NCI-H1436 treated with DMSO at 0.1 percent for 48 hours (cell line): ENCODE measurements at regions not wholly inside any gene's neighbourhood (a gene's known extent, or its start where the extent isn't known, plus 50 kb on each side); places are given as distances from the start of the nearest gene placed in this dataset.

ENCODE experiments used
- DNase-seq: peaks from one replicate; lab custom pipeline; 2025; lab: John Stamatoyannopoulos, UW

DNA sequence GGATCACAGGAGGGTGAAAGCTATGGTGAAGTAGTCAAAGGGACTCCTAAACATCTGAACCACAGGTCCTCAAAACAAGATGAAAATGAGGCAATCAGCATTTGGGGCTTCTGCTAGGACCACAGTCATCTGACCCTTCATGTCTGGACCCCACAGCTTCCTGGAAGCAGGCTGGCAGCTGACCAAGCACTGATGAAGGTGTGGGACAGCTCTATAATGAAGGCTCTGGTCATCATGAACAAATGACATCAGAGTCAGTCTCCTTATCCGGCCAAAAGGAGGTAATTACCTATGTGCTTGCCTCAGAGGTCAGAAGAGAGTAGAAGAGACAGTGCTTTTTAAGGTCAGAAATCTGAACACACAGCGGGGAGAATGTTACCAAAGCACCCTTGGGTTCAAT is 101.2 kb upstream of the GNAO1 start:
- DNase-seq: no peak

- no peak for DNase-seq
Observed at GRCh38 chr16:56087626-56088025, 103.7 kb upstream of the GNAO1 start.

GRCh38 chr16:56081371-56081770 is 109.9 kb upstream of the GNAO1 start:
- no peak for DNase-seq

- no peak for DNase-seq
Observed at GRCh38 chr16:56075732-56076388, 115.4 kb upstream of the GNAO1 start.

- DNase-seq: no peak
Observed at GRCh38 chr16:56073508-56073907, 117.8 kb upstream of the GNAO1 start.

- no peak for DNase-seq
Observed at GRCh38 chr16:56072096-56072495, 119.2 kb upstream of the GNAO1 start.

DNA sequence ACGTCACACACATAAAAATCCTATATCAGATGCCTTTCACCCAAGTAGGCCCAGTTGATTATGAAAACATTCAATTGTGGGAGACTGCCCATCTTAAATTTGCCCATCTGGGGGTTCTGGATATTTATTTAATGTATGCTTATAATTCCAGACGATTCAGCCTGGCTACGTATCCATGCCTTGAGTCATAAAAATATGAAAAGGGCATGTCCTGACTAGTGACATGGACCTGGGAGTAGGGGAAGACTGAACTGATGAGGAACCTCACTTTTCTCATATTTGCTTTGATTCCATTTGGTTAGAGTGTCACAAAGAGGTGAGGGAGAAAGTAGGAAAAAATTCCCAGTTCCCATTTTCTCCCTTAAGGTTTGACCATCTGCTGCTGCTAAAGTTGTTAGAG is 122.5 kb upstream of the GNAO1 start:
- DNase-seq: no peak

- no peak for DNase-seq
Observed at GRCh38 chr16:56068314-56068713, 123.0 kb upstream of the GNAO1 start.

DNA sequence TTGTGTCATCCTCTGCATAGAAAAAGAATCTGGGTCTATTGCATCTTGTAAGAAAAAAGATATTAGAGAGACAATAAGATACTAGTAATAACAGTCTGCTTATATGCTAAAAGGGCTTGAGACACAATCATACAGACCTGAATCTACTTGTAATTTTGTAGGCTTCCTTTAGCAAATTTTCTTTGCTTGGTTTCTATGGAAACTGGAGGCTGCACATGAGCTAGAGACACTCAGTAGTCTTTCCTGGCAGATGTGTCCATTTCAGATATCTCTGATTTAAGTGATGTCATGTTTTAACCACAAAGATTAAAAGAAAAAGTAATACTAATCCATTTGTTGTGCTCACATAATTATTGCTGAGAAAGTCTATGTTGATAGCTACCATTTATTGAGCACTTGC is 123.9 kb upstream of the GNAO1 start:
- DNase-seq: no peak

DNA sequence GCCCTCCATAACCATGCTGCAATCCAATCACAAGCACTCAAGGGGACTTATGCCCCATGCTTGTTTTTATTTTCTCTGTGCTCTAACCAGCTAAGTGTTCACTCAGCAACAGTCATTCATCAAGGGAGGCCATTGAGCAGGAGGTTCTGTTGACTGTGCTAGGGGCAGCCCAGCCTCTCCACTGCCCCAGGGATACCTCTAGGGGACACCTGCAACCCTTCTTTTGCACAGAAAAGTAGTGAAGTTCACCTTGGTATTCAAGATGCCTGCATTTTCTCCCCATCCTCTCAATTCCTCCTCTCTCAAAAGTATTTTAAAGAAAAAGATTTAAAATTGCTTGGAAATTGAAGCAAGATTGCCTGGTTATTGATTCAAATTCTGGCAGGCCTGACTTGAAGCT is 124.7 kb upstream of the GNAO1 start:
- no peak for DNase-seq

DNA sequence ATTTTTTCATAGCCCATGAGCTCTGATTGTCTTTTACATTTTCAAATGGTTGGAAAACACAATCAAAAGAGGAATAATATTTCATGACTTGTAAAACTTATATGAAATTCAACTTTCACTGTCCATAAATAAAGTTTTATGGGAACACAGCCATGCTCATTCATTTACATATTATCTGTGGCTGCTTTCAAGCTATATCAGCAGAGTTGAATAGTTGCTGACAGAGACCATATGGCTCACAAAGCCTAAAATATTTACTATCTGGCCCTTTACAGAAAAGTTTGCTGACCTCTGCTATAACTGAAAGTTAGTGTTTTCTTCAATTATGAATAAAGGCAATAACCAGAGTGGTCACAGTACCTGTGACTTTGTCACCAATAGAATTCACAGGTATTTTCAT is 128.2 kb upstream of the GNAO1 start:
- no peak for DNase-seq

GRCh38 chr16:56057151-56057550 is 134.1 kb upstream of the GNAO1 start:
- DNase-seq: no peak

- DNase-seq: no peak
Observed at GRCh38 chr16:56050916-56051315, 140.4 kb upstream of the GNAO1 start.

- DNase-seq: no peak
Observed at GRCh38 chr16:56048425-56049105, 142.7 kb upstream of the GNAO1 start.

- DNase-seq: no peak
Observed at GRCh38 chr16:56047307-56048234, 143.7 kb upstream of the GNAO1 start.

GRCh38 chr16:56042416-56042815 is 148.9 kb upstream of the GNAO1 start:
- DNase-seq: no peak

DNA sequence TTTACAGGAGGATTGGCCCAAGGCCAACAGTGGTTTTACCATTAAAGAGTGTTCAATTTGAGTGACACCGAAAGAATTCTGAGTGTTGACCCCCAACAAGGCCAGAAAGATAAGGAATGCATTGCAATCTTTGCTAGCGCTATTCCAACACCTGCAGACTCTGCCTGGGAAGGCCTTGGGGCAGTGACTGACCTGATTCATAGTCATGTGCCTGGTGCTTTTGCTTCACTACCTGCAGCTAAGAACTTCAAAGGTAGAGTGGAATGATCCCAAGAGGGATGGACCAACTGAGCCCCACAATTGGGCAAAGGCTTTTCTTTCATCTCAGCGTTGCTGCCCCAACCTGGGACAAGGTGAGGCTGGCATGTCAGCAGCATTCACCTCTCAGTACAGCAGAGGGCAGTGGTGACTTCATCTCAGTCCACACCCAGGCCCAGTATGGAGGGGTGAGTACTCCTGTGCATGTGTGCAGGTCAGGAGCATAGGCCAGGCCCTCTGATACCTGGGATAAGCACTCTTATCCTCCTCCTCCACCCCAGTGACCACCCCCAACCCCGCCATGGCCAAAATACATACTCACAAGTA is 149.6 kb upstream of the GNAO1 start:
- peak; percentile 26 for DNase-seq

DNA sequence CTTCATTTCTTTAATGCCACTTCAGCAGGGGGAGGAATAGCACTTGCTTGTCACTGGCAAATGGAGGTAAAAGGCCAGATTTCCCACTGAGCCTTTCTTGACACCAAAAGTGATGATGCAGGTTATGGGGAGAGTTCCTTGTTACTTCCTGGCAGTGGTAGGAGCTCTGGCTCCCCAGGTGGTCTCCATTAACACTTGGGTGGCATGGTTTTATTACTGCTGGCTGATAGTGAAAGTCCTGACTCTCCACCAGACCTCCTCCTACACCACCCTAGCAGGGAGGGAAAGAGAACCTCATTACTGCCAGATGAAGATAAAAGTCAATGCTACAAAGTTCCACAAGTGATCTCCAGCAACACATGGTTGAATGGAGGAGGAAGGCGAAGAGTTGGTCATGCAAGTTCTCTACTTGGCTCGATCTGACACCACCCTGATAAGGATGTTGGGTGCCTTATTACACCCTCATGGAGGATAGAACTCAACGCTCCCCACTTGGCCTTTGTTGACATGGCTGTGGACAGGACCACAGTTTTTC is 152.7 kb upstream of the GNAO1 start:
- no peak for DNase-seq

DNA sequence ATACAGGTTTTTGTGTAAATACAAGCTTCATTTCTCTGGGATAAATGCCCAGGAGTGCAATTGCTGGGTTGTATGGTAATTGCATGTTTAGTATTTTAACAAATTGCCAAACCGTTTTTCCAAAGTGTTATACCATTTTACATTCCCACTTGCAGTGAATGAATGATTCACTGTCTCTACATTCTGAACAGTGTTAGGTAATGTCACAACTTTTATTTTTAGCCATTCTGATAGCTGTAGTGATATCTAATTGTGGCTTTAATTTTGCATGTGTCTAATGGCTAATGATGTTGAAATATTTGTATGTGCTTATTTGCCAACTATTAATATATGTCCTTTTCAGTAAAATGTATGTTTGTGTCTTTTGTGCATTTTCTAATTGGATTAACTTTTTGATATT is 156.9 kb upstream of the CES5A start:
- DNase-seq: no peak

DNA sequence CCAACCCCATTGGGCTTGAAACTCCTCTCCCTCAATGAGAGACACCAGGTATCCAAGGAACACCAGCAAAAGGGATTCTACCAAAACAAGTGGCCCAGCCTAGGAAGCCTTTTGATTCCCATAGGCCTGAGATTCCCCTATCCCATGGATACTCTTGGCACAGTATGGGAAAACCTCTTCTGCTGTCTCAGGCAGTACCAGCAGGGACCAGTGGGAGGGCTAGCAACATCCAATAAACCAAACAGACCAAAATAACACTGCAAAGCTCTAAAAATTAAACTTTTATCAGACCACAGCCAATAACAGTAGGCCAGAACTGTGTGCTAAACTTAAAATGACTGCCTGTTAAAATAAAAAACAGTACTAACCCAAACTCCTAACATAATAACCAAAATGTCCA is 153.9 kb upstream of the CES5A start:
- DNase-seq: no peak

- no peak for DNase-seq
Observed at GRCh38 chr16:56022818-56023217, 147.6 kb upstream of the CES5A start.

DNA sequence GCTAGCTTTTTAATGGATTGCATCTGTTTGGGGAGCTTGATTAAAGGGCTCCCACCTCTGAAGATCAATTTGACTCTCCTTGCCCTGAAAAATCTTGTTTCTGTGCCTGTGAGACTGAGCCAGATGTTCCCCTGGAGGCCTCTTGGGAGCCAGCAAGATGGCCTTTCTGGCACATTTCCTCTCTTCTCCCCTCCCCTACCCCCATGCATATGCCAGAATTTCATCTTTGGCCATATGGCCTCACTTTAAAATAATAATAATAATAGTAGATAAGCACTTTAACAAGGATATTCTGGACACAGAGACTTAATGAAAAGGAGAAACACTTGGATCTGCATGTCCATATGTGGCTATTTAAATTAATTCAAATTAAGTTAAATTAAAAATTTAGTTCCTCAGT is 144.1 kb upstream of the CES5A start:
- no peak for DNase-seq
